A673 (cell line): ENCODE measurements at regions not wholly inside any gene's neighbourhood (a gene's known extent, or its start where the extent isn't known, plus 50 kb on each side); places are given as distances from the start of the nearest gene placed in this dataset.

Source experiments
- BruUV-seq: library from RNA; stranded (reverse); fragments of 400-500 nt; replicated peaks from 2 replicates; lab custom pipeline; 2021; lab: Mats Ljungman, UMichigan
- CTCF ChIA-PET: fragments of 300-600 bp; sonication (Branson Sonifier 250); formaldehyde crosslinking; loops from one replicate; lab custom pipeline; 2022; ENCODE audit warnings: antibody characterized with exemption; lab: Charles Lee
- POLR2A ChIA-PET: fragments of 300-600 bp; sonication (Branson Sonifier 250); formaldehyde crosslinking; loops from one replicate; lab custom pipeline; 2022; ENCODE audit warnings: antibody characterized with exemption; ENCODE audit not compliant: low non-redundant PET; lab: Charles Lee
- DNase-seq: peaks from one replicate; pipeline ENCODE4 v3.0.0-alpha.2; 2015; ENCODE audit warnings: low spot score
- H3K27ac ChIP-seq: fragments of 200-600 bp; sonication (generic); 2 replicates; pipeline ENCODE4 v1.5.1; 2016; ENCODE audit warnings: mixed run types, low read depth, mild to moderate bottlenecking, mixed read lengths, antibody characterized with exemption, low read length; ENCODE audit not compliant: poor library complexity, severe bottlenecking
- H3K27me3 ChIP-seq: fragments of 200-600 bp; sonication (generic); replicated peaks from 2 replicates; pipeline ENCODE4 v1.6.1; 2017; ENCODE audit warnings: mixed run types, low read depth, mild to moderate bottlenecking, mixed read lengths, antibody characterized with exemption, low read length; ENCODE audit not compliant: insufficient read depth, poor library complexity
- H3K36me3 ChIP-seq: fragments of 200-600 bp; sonication (generic); 2 replicates; pipeline ENCODE4 v1.6.1; 2016; ENCODE audit warnings: mixed run types, mild to moderate bottlenecking, mixed read lengths, antibody characterized with exemption, low read length; ENCODE audit not compliant: insufficient read depth, poor library complexity, severe bottlenecking
- H3K4me1 ChIP-seq: fragments of 200-600 bp; sonication (generic); 2 replicates; pipeline ENCODE4 v1.6.1; 2017; ENCODE audit warnings: mixed run types, mild to moderate bottlenecking, mixed read lengths, antibody characterized with exemption, low read length; ENCODE audit not compliant: insufficient read depth, poor library complexity, severe bottlenecking
- H3K4me3 ChIP-seq: fragments of 200-600 bp; sonication (generic); 2 replicates; pipeline ENCODE4 v1.5.1; 2016; ENCODE audit warnings: low read depth, mixed run types, mild to moderate bottlenecking, mixed read lengths, low read length; ENCODE audit not compliant: poor library complexity, severe bottlenecking
- H3K9me3 ChIP-seq: fragments of 200-600 bp; sonication (generic); 2 replicates; pipeline ENCODE4 v1.6.1; 2016; ENCODE audit warnings: mixed run types, low read depth, mild to moderate bottlenecking, mixed read lengths, antibody characterized with exemption, low read length; ENCODE audit not compliant: poor library complexity, severe bottlenecking
- CTCF ChIP-seq: fragments of 300-800, 200-600 bp; sonication (generic); conservative IDR thresholded peaks from 2 replicates; pipeline ENCODE4 v1.5.1; 2017; ENCODE audit warnings: low read depth, mild to moderate bottlenecking, antibody characterized with exemption, low read length, moderate library complexity, mixed read lengths
- EZH2 ChIP-seq: fragments of 200-600 bp; sonication (generic); IDR thresholded peaks from 2 replicates; pipeline ENCODE4 v1.6.1; 2017; ENCODE audit warnings: borderline replicate concordance, low read depth, mild to moderate bottlenecking, mixed read lengths, antibody characterized with exemption, low read length; ENCODE audit not compliant: poor library complexity, severe bottlenecking
- intact Hi-C: fragments of 100-400 bp; cut with micrococcal nuclease; formaldehyde crosslinking; loops from one replicate; pipeline ENCODE4 v1.10.0; 2022; ENCODE audit not compliant: unreplicated experiment

- peak; percentile 62 for DNase-seq
- intact Hi-C loops: no loop called here
- Histone ChIP-seq H3K4me1 (peaks cover 8% of the 10 kb centered on the region), H3K27ac (no peak overlapping the region), H3K36me3 (no peaks in the 10 kb centered on the region), H3K4me3 (no peak overlapping the region), H3K9me3 (no peaks in the 10 kb centered on the region), H3K27me3 (no peaks in the 10 kb centered on the region)
- POLR2A ChIA-PET: no interaction called here
- TF ChIP-seq CTCF (peak; percentile 36), EZH2 (no peak)
- no TSS peak for BruUV-seq
- CTCF ChIA-PET: no interaction called here
Observed at GRCh38 chr15:97140216-97140615, 809.7 kb downstream of the NR2F2 start.

GRCh38 chr15:97141360-97141759 is 810.9 kb downstream of the NR2F2 start:
- no peak for TF ChIP-seq CTCF
- TF ChIP-seq EZH2: no peak
- no peak for DNase-seq
- H3K36me3 ChIP-seq: no peaks in the 10 kb centered on the region
- ChIA-PET POLR2A (no interaction called here), CTCF (no interaction called here)
- H3K4me3 ChIP-seq: no peak overlapping the region
- H3K27me3 ChIP-seq: no peaks in the 10 kb centered on the region
- no TSS peak for BruUV-seq
- no peak overlapping the region for H3K27ac ChIP-seq
- intact Hi-C loops: no loop called here
- no peaks in the 10 kb centered on the region for H3K9me3 ChIP-seq
- H3K4me1 ChIP-seq: peaks cover 8% of the 10 kb centered on the region

GRCh38 chr15:97141871-97142270 is 811.4 kb downstream of the NR2F2 start:
- POLR2A ChIA-PET: no interaction called here
- intact Hi-C loops: no loop called here
- TF ChIP-seq CTCF (no peak), EZH2 (no peak)
- peaks cover 8% of the 10 kb centered on the region for H3K4me1 ChIP-seq
- no peaks in the 10 kb centered on the region for H3K27me3 ChIP-seq
- no peak overlapping the region for H3K27ac ChIP-seq
- H3K4me3 ChIP-seq: no peak overlapping the region
- no peaks in the 10 kb centered on the region for H3K36me3 ChIP-seq
- no peak for DNase-seq
- BruUV-seq: no TSS peak
- H3K9me3 ChIP-seq: no peaks in the 10 kb centered on the region
- CTCF ChIA-PET: no interaction called here
